ENCODE measurements at regions not wholly inside any gene's neighbourhood (a gene's known extent, or its start where the extent isn't known, plus 50 kb on each side); places are given as distances from the start of the nearest gene placed in this dataset.

GRCh38 chr2:81942136-81942680, 1637.7 kb upstream of the LRRTM1 start:
- ChIA-PET POLR2A (no interaction called here), CTCF (no interaction called here)
- Mint-ChIP-seq H3K4me1 (ENCODE audit: low read depth) (no peaks in the 10 kb centered on the region), H3K27me3 (no peaks in the 10 kb centered on the region), H3K27ac (no peak overlapping the region), H3K36me3 (no peaks in the 10 kb centered on the region), H3K4me3 (no peak overlapping the region), H3K9me3 (peaks cover 30% of the 10 kb centered on the region)
- intact Hi-C loops (cut with micrococcal nuclease), result no loop called here
- DNase-seq, result no peak

GRCh38 chr2:81940266-81940955, 1635.9 kb upstream of the LRRTM1 start:
- CTCF ChIA-PET, result no interaction called here
- no peaks in the 10 kb centered on the region for H3K27me3 Mint-ChIP-seq
- no peak overlapping the region for H3K4me3 Mint-ChIP-seq

GRCh38 chr2:81937944-81938343, 1633.4 kb upstream of the LRRTM1 start:
- intact Hi-C loops (cut with micrococcal nuclease), result no loop called here
- H3K4me1 Mint-ChIP-seq (ENCODE audit: low read depth), result no peaks in the 10 kb centered on the region
- H3K9me3 Mint-ChIP-seq, result peaks cover 15% of the 10 kb centered on the region
- DNase-seq, result no peak
- ChIA-PET POLR2A (no interaction called here), CTCF (no interaction called here)
- H3K27me3 Mint-ChIP-seq, result no peaks in the 10 kb centered on the region
- H3K36me3 Mint-ChIP-seq, result no peaks in the 10 kb centered on the region
- H3K27ac Mint-ChIP-seq, result no peak overlapping the region
- no peak overlapping the region for H3K4me3 Mint-ChIP-seq

More at GRCh38 chr2:81940266-81940955, 1635.9 kb upstream of the LRRTM1 start:
- intact Hi-C loops (cut with micrococcal nuclease), result no loop called here
- no peak overlapping the region for H3K27ac Mint-ChIP-seq
- no peak for DNase-seq
- H3K9me3 Mint-ChIP-seq, result peaks cover 19% of the 10 kb centered on the region
- H3K4me1 Mint-ChIP-seq (ENCODE audit: low read depth), result no peaks in the 10 kb centered on the region
- POLR2A ChIA-PET, result no interaction called here
- no peaks in the 10 kb centered on the region for H3K36me3 Mint-ChIP-seq

- intact Hi-C loops (cut with micrococcal nuclease), result no loop called here
- H3K4me3 Mint-ChIP-seq, result no peak overlapping the region
- POLR2A ChIA-PET, result no interaction called here
- H3K27ac Mint-ChIP-seq, result no peak overlapping the region
- peaks cover 27% of the 10 kb centered on the region for H3K9me3 Mint-ChIP-seq
- no peaks in the 10 kb centered on the region for H3K4me1 Mint-ChIP-seq (ENCODE audit: low read depth)
- H3K36me3 Mint-ChIP-seq, result no peaks in the 10 kb centered on the region
- H3K27me3 Mint-ChIP-seq, result no peaks in the 10 kb centered on the region
- DNase-seq, result no peak
- CTCF ChIA-PET, result no interaction called here
Observed at GRCh38 chr2:81903534-81903933, 1599.0 kb upstream of the LRRTM1 start.

- Mint-ChIP-seq H3K9me3 (peaks cover 25% of the 10 kb centered on the region), H3K27ac (no peak overlapping the region), H3K36me3 (no peaks in the 10 kb centered on the region), H3K4me1 (ENCODE audit: low read depth) (no peaks in the 10 kb centered on the region), H3K27me3 (no peaks in the 10 kb centered on the region), H3K4me3 (no peak overlapping the region)
- CTCF ChIA-PET, result no interaction called here
- DNase-seq, result no peak
- intact Hi-C loops (cut with micrococcal nuclease), result no loop called here
- POLR2A ChIA-PET, result no interaction called here
Observed at GRCh38 chr2:81901017-81901416, 1596.5 kb upstream of the LRRTM1 start.

GRCh38 chr2:81895620-81896250, 1591.2 kb upstream of the LRRTM1 start:
- ChIA-PET POLR2A (no interaction called here), CTCF (no interaction called here)
- Mint-ChIP-seq H3K4me1 (ENCODE audit: low read depth) (no peaks in the 10 kb centered on the region), H3K27me3 (no peaks in the 10 kb centered on the region), H3K27ac (no peak overlapping the region), H3K9me3 (peaks cover 16% of the 10 kb centered on the region), H3K4me3 (no peak overlapping the region), H3K36me3 (no peaks in the 10 kb centered on the region)
- intact Hi-C loops (cut with micrococcal nuclease), result no loop called here
- DNase-seq, result no peak

GRCh38 chr2:81894451-81894990, 1590.0 kb upstream of the LRRTM1 start:
- POLR2A ChIA-PET, result no interaction called here
- H3K4me3 Mint-ChIP-seq, result no peak overlapping the region
- no peaks in the 10 kb centered on the region for H3K36me3 Mint-ChIP-seq
- no peak for DNase-seq
- H3K9me3 Mint-ChIP-seq, result peaks cover 13% of the 10 kb centered on the region
- intact Hi-C loops (cut with micrococcal nuclease), result no loop called here
- no peaks in the 10 kb centered on the region for H3K4me1 Mint-ChIP-seq (ENCODE audit: low read depth)
- CTCF ChIA-PET, result interaction anchor here (1.1 kb wide), 1 partner anchor 22 kb away, joined by 5 read pairs; no protein-coding TSS in a partner anchor
- H3K27ac Mint-ChIP-seq, result no peak overlapping the region
- no peaks in the 10 kb centered on the region for H3K27me3 Mint-ChIP-seq

- DNase-seq, result no peak
- intact Hi-C loops (cut with micrococcal nuclease), result no loop called here
- Mint-ChIP-seq H3K4me3 (no peak overlapping the region), H3K27me3 (no peaks in the 10 kb centered on the region), H3K9me3 (peaks cover 24% of the 10 kb centered on the region), H3K27ac (no peak overlapping the region), H3K36me3 (no peaks in the 10 kb centered on the region), H3K4me1 (ENCODE audit: low read depth) (no peaks in the 10 kb centered on the region)
- CTCF ChIA-PET, result no interaction called here
- POLR2A ChIA-PET, result no interaction called here
Observed at GRCh38 chr2:81876624-81877023, 1572.1 kb upstream of the LRRTM1 start.

GRCh38 chr2:81872006-81872405, 1567.5 kb upstream of the LRRTM1 start:
- peaks cover 20% of the 10 kb centered on the region for H3K9me3 Mint-ChIP-seq
- ChIA-PET POLR2A (no interaction called here), CTCF (no interaction called here)
- DNase-seq, result no peak
- no peaks in the 10 kb centered on the region for H3K36me3 Mint-ChIP-seq
- H3K4me1 Mint-ChIP-seq (ENCODE audit: low read depth), result no peaks in the 10 kb centered on the region
- intact Hi-C loops (cut with micrococcal nuclease), result no loop called here
- no peaks in the 10 kb centered on the region for H3K27me3 Mint-ChIP-seq
- H3K4me3 Mint-ChIP-seq, result no peak overlapping the region
- no peak overlapping the region for H3K27ac Mint-ChIP-seq

- ChIA-PET POLR2A (no interaction called here), CTCF (no interaction called here)
- Mint-ChIP-seq H3K4me1 (ENCODE audit: low read depth) (no peaks in the 10 kb centered on the region), H3K9me3 (peaks cover 26% of the 10 kb centered on the region), H3K27ac (no peak overlapping the region), H3K36me3 (no peaks in the 10 kb centered on the region), H3K4me3 (no peak overlapping the region), H3K27me3 (no peaks in the 10 kb centered on the region)
- intact Hi-C loops (cut with micrococcal nuclease), result no loop called here
- no peak for DNase-seq
Observed at GRCh38 chr2:81870119-81870518, 1565.6 kb upstream of the LRRTM1 start.

- H3K27me3 Mint-ChIP-seq, result no peaks in the 10 kb centered on the region
- DNase-seq, result no peak
- peaks cover 20% of the 10 kb centered on the region for H3K9me3 Mint-ChIP-seq
- H3K4me3 Mint-ChIP-seq, result no peak overlapping the region
- intact Hi-C loops (cut with micrococcal nuclease), result no loop called here
- ChIA-PET CTCF (no interaction called here), POLR2A (no interaction called here)
- H3K36me3 Mint-ChIP-seq, result no peaks in the 10 kb centered on the region
- no peak overlapping the region for H3K27ac Mint-ChIP-seq
- H3K4me1 Mint-ChIP-seq (ENCODE audit: low read depth), result no peaks in the 10 kb centered on the region
Observed at GRCh38 chr2:81858998-81859397, 1554.4 kb upstream of the LRRTM1 start.

GRCh38 chr2:81853341-81853740, 1548.8 kb upstream of the LRRTM1 start:
- H3K27me3 Mint-ChIP-seq, result no peaks in the 10 kb centered on the region
- no peak for DNase-seq
- peaks cover 3% of the 10 kb centered on the region for H3K9me3 Mint-ChIP-seq
- H3K4me3 Mint-ChIP-seq, result no peak overlapping the region
- intact Hi-C loops (cut with micrococcal nuclease), result no loop called here
- POLR2A ChIA-PET, result no interaction called here
- no peak overlapping the region for H3K27ac Mint-ChIP-seq
- no peaks in the 10 kb centered on the region for H3K36me3 Mint-ChIP-seq
- CTCF ChIA-PET, result no interaction called here
- no peaks in the 10 kb centered on the region for H3K4me1 Mint-ChIP-seq (ENCODE audit: low read depth)

GRCh38 chr2:81852651-81853050, 1548.1 kb upstream of the LRRTM1 start:
- H3K27me3 Mint-ChIP-seq, result no peaks in the 10 kb centered on the region
- ChIA-PET CTCF (no interaction called here), POLR2A (no interaction called here)
- no peak overlapping the region for H3K27ac Mint-ChIP-seq
- no peaks in the 10 kb centered on the region for H3K9me3 Mint-ChIP-seq
- H3K4me3 Mint-ChIP-seq, result no peak overlapping the region
- no peaks in the 10 kb centered on the region for H3K36me3 Mint-ChIP-seq
- H3K4me1 Mint-ChIP-seq (ENCODE audit: low read depth), result no peaks in the 10 kb centered on the region
- intact Hi-C loops (cut with micrococcal nuclease), result no loop called here
- no peak for DNase-seq

Data from activated CD4-positive, alpha-beta memory T cell treated with anti-CD3 and anti-CD28 coated beads for 36 hours (primary cell).